Glomerular endothelial cell (primary cell): ENCODE measurements at regions not wholly inside any gene's neighbourhood (a gene's known extent, or its start where the extent isn't known, plus 50 kb on each side); places are given as distances from the start of the nearest gene placed in this dataset.

Experiments used
- DNase-seq: peaks from one replicate; pipeline ENCODE4 v3.0.0-alpha.2; 2011; ENCODE audit warnings: low read depth, low spot score; ENCODE audit errors: extremely low read depth

DNA sequence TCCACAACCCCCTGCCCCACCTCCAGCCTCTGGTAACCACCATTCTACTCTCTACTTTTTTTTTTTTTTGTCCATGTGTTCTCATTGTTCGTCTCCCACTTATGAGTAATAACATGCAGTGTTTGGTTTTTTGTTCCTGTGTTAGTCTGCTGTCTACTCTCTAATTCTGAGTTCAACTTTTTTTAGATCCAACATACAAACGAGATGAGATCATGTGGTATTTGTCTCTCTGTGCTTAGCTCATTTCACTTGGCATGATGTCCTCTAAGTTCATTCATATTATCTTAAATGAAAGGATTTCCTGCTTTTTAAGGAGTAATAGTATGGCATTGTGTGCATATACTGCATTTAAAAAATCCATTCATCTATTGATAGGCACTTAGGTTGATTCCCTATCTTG lies 130.9 kb downstream of the NMUR2 start:
- no peak for DNase-seq

DNA sequence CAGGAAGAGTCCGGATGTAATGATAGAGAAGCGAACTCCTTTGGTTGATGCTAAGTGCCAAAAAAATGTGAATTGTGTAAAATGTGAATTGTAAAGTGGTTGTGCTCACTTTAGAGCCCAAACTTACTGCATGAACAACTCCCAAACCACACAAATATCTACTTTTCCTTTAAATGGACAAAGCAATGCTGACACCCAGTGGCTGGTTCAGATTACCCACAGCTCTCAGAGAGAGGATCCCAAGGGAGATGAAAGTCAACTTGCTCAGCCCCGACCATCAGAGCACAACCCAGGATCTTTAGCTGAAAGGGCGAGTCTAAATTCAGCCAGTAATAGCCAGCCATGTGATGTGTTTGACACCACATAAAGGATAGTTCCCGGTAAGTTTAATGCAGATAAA lies 133.7 kb downstream of the NMUR2 start:
- DNase-seq = no peak

DNA sequence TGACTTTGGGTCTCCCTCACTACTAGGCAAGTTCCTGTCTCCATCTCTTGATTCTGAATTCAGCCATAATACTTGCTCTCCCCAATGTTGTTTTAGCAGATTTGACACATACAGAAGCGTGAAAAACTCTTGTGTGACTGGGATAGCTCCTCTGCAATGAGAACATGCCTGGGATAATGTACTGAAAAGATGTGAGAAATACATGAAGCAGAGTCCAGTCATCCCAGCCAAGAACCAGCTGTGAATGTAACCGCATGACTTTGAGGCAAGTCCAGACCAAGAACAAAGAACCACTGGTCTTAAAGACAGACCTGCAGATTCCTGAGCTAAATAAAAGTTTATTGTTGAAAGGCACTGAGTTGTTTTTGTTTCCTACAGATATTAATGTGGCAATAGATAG lies 135.0 kb downstream of the NMUR2 start:
- no peak for DNase-seq

DNA sequence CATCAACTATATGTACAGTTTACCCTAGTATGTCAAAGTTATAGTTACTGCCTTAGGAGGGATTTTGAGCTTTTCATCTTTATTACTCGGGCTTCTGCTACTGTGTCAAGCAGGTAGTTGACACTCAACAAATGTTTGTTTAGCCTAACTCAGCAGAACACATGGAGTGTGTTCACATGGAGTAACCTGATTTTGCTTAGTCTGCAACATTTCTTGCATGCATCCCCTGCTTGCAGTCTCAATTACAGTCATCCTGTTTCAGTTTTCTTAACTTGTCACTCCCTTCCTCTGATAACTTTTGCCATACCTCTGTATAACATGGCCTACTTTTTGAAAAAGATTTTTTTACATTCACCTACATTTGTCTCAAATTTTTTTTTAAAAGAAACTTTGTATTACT lies 135.5 kb downstream of the NMUR2 start:
- DNase-seq = no peak

DNA sequence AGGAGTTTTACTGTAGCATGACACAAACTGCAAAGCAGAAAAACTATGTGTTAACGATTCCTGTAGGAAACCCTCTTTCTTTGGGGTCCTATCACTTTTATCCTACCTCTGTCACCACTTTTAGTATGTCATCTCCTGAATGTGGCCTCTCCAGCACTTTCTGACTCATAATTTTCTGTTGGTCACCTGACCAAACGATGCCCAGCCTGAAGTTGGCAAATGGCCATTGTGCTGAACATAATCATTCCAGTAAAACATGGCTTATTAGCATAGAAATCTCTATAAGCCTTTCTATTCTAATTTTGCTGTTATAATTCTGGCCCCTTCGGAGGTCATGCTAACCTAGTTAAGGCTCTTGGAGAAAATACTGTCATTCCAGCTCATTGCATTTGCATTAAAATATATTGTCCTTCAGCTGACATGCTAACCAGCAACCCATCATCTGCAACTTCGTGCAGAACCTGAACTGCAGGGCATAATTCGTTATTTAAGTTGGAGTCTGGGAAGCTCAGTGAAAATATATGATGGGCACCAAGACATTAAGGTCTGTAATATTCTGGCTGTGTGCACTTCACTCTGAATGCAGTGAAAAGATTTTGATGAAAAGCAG lies 140.3 kb downstream of the NMUR2 start:
- DNase-seq = no peak

DNA sequence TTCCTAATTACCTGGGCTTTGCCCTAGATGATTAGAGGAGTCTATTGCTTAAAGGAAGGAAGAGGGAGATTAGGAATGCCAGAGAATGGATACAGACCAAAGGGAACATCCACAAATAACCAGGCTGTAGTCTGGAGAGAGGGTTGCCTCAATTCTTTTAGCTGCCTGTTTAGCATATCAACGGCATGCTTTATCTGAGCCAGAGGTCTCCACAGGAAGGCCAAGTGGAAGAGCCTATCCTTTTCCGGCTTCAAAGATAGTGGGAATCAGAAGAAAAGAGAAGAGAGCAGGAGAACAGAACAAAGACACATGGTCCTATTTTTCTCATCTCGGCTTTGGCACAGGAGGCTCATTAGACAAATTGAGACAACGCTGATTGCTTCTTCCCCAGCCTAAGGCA lies 142.4 kb downstream of the NMUR2 start:
- DNase-seq = no peak

DNA sequence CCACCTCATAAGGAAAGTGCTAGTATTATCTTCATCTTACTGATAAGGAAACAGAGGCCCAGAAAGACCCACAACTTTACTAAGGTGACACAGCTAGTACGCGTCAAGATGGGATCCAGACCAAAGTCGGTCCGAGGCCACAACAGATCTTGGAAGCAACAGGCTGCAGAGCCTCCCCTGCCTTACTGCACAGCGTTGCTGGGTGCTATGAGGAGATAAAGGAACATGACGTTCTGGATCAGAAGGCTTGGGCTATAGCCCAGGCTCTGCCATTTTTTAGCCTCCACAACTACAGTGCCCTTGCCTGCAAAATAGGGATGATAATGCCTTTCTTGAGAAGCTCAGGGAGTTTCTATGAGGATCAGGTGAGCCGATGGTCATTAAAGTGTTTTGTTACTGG lies 144.1 kb downstream of the NMUR2 start:
- no peak for DNase-seq

DNA sequence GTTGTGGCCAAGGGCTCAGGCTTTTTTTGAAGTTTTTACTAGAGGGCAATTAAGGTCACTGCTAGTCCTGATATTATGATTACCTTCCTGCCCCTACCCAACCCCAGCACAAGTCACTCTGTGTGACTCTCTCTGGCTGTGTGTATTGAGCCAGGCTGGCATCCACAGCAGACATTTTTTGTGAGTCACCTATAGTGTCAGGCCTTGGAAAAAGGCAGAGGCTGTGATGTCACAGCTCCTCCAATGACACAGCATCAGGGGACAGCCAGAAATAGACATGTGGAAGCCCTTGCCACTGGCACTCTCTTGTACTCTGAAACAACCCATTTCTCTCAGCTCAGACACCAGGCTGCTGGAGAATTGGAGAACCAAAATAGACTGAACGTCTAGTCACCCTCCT lies 145.4 kb downstream of the NMUR2 start:
- DNase-seq = no peak

DNA sequence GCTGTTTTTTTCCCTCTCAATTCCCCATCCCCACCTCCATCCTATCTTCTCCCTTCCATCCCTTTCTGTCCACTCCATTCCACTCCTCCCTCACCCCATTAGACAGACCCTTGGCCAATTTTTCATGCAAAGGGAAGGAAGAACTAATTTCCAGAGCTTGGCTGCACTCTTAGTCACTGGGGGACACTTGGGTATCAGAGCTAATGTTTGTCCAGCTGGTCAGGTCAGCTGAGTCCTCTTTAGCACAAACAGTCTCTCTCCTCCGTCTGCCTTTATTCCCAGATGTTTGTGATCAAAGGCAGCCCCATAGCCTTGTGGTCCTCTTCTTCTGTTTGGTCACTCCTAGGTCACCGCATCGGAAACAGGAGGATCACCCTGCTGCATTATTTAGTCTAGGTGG lies 148.5 kb downstream of the NMUR2 start:
- DNase-seq = no peak

DNA sequence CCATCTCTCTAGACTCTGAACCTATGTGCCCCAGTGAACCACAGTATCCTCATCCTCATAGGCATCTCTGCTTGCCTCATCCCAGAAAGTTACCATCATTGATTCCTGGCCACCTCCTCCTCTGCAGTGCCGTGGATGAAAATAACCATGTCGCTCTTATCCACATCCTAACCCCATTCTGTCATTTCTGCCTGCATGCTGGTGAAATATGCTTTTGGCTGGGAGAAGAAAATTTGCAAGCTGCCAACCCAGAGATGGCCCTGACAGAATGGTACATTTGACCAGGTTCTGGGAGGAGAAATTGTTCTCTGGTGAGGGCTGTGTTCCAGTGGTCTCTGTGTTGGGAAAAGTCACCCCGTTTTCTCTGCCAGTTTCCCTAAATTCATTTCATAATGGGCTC lies 149.7 kb downstream of the NMUR2 start:
- DNase-seq = no peak

DNA sequence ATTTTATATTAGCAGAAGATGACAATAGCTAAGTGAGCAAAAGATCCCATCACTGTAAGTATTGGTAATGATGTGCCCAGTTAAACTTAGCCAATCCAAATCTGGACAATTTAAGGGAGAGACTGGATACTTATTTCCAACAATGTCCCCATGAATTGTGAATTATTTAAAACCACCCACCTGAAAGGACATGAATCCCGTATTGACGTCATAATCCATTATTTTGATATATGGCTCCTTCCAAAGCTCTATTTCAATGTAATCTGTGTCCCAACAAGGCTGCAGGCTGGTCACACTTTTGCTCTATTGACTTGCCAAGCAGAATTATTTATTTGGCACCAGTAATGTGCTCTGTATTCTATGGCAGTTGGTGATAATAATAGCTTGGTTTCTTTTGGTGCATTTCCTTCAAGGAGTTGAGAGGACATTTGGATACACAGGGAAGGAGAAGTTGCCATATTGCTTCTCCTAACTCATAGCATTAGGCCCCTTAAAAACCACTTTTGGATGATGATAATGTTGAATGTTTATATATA lies 157.2 kb downstream of the NMUR2 start:
- no peak for DNase-seq

DNA sequence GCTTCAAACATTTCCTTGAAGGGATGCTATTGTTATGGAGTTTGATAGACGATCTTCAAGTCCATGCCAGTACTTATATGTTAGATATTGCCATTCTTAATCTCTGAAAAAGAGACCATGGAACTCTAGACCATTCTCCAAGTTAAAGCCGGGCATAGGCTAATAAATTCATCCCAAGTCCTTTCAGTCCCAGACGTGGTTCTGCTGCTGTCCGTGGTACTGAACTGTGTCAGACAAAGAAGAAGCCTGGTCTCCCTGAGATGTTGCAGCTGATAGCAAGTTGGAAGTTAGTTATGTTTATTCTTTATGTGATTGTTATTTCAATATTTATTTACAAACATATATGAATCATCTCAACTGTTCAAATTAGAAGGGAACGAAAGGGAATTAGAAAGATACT lies 158.7 kb downstream of the NMUR2 start:
- no peak for DNase-seq

DNA sequence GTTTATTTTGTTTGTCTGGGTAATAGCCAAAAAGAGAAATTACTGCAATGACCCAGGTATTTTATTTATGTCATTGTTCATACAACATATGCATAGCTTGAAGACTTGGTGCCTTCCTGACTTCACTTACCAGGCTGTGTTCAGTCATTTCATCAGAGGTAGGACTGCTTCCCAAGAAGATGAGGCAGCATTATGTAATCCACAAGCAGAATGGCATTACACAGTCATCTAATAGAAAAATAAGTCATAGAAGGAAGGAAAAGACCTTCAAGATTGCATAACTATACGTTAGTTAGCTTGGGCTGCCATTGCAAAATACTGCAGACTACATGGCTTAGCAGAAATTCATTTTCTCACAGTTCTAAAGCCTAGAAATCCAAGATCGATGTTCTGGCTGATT lies 167.5 kb downstream of the NMUR2 start:
- no peak for DNase-seq

DNA sequence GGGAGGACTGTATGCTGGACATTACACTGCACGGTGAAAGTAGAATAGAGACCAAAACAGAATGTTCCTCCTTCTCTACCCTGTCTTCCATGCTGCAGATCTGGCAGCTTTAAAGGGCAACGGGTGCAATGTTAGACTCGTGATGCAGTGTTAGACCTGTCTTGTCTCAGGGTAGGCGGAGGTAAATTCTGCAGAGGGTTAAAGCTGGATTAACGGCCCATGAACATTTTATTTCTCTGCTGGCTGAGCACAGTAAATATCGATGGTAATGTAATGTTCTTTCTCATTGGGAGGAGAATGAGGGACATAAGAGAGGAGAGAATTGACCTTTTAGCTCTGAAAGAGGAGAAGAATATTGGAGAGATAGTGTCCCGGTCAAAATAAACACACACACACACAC lies 178.9 kb downstream of the NMUR2 start:
- no peak for DNase-seq

DNA sequence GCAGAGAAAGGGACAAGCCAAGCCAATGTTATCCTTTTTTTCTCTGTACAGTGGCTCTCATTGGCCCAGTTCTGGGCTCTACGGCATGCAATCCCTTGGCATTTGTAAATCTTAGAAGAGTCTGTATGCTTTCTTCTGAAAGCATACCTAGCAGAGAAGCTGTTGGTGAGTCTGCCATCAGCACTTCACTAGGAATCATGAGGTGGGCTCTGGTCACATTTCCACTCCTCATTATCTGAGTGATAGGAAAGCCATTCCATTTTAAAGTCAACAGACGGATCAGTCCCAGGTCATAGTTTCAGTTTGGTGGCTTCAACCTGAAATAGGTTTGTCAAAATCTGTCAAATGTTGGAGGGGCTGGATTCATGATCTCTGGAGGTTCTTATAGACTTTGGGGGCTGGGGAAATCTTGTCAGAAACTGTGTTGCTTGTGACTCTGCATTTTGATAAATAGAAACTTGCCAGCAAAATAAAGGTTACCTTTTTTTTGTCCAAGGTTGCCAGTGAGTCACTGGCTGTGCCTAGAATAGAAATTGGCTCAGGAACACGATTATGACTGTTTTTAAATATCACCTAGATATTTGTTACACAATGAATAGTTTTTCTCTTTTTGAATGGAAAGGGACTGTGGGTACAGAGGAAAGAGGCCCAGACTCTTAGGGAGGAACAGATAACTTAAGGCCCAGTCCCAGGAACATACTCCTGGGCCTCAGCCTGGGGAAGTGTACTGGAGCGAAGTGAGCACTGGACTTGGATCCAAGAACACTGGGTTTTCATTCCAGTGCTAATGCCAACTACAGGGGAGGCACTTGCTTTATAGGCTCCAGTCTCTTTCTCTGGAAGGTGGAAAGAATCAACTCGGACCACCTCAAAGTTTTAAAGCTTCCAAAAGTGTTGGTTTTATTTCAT lies 183.1 kb downstream of the NMUR2 start:
- DNase-seq = no peak

DNA sequence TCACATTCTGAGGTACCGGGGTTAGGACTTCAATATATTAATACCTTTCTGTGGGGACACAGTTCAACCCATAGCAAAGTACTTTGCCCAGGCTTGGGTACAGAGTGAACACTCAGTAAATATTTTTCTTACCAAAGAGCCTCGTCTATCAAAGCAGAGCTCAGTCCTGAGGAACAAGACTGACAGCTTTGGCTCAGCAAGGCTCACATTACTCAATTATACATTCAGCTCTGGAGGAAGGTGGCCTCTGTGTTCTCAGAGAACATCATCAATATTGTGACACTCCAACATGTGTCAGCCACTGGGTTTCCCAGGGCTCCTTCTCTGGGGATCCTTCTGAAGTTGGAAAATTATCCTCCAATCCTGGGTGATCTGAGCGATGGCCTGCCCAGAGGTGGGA lies 186.4 kb downstream of the NMUR2 start:
- no peak for DNase-seq

DNA sequence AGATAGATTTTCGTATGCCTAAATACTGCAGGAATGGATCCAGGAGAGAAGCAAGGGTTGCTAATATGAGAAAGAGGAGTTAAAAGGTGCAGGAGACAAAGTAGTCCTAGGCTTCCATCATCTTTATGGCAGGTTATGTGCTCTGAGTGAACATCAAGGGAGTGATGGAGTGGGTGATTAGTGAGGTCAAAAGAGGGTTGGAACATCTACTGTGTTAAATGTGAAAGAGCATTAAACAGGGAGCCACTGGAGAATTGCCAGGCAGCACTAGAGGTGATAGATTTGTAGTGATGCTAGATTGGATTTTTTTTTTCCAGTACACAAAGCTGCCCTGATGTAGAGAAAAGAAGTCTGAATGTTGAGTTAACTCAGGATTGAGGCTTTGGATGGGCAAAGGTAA lies 199.3 kb downstream of the NMUR2 start:
- DNase-seq = no peak

DNA sequence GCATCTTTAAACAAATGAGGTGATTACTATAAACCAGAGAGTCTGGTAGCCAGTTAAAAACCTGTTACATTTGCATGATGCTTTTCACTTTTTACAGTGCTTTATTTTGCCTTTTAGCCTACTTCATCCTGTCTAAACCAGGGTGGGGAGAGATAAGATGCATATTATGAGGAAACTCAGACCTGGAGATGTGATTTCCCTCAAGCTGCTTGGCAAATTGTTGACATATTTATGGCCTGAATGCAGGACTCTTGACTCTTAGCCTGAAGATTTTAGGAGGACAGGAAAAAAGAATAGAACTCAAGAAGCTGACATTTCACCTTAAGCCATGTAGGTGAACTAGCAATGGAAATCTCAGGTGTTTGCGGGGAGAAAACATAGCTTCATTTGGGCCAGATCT lies 202.8 kb downstream of the NMUR2 start:
- no peak for DNase-seq

DNA sequence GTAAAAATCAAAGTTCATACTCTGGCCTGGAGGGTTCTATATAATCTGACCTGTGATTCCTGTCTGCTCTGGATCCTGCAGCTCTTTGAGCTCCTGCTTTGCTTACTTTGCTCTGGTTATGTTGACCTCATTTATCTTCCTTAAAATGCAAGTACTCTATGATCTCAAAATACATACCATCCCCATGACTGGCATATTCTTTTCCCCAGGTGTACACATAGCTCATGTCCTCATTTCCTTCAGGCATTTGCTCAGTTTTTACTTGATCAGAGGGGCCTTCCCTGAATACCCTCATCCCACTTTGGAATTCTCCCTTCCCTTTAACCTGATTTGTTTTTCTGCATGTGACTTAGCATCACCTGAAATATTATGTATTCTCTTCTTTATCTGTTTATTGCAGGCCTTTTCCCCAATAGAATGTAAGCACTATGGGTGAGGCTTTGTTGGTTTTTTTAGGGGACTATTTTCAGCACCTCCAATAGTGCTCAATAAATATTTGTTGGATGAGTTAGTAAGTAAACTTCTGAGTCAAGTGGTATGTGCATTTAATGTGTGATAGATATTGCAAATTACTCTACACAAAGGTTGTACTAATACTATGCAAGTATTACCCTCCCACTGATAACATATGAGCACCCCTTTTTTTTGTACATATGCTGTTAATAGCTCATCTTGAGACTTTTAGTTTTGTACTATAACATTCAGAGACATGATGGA lies 211.5 kb downstream of the NMUR2 start:
- DNase-seq = no peak

DNA sequence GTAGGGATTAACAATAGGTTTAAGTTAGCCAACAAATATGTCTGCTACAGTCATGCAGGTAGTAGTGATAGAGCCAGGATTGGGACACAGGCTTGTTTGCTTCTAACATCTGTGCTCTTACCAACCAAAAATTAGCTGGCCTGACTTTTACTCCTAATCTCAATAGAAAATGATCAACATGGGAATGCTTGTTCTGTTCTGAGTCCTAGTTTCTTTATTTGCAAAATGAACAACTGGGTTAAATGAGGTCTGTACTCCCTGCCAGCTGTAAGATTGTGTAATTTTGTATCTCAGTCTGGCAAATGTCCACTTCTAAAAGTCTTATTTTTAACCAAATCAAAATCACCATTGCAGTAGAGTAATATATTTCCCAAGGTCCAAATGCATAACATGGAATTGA lies 216.8 kb downstream of the NMUR2 start:
- no peak for DNase-seq

DNA sequence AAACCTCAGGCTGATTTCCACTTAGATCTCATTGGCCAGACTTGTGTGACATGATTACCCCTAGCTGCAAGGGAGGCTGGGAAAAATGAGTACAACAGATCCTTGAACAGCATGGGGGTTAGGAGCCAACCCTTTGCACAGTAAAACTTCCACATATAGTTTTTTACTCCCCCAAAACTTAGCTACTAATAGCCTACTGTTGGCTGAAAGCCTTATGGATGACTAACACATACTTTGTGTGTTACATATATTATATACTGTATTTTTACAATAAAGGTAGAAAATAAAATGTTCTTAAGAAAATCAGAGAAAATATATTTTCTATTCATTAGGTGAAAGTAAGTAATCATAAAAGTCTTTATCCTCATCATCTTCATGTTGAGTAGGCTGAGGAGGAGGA lies 217.4 kb downstream of the NMUR2 start:
- DNase-seq = no peak
